GM23338 (cell line): ENCODE measurements at regions not wholly inside any gene's neighbourhood (a gene's known extent, or its start where the extent isn't known, plus 50 kb on each side); places are given as distances from the start of the nearest gene placed in this dataset.

Experiments used
- ATAC-seq: fragments of 200-7000 bp; cut with Tn5 transposase; 3 replicates; pipeline ENCODE4 v1.9.1; 2020
- DNase-seq: peaks from one replicate; pipeline ENCODE4 v3.0.0-alpha.2; 2015; ENCODE audit warnings: low spot score
- H2AFZ ChIP-seq: fragments of 200-600 bp; sonication (generic); 2 replicates; pipeline ENCODE4 v1.8.0; 2016; ENCODE audit warnings: antibody characterized with exemption, mild to moderate bottlenecking, moderate library complexity
- H3F3A ChIP-seq: fragments of 200-600 bp; sonication (generic); replicated peaks from 2 replicates; pipeline ENCODE4 v1.8.0; 2017; ENCODE audit warnings: antibody characterized with exemption, mixed run types, low read depth
- H3K27ac ChIP-seq: fragments of 200-600 bp; sonication (generic); 2 replicates; pipeline ENCODE4 v1.6.1; 2016; ENCODE audit warnings: low read depth
- H3K27me3 ChIP-seq: fragments of 200-600 bp; sonication (generic); 2 replicates; pipeline ENCODE4 v1.8.0; 2016; ENCODE audit warnings: mild to moderate bottlenecking, mixed run types, moderate library complexity; ENCODE audit not compliant: insufficient read depth
- H3K36me3 ChIP-seq: fragments of 200-600 bp; sonication (generic); 2 replicates; pipeline ENCODE4 v1.8.0; 2016; ENCODE audit warnings: mild to moderate bottlenecking; ENCODE audit not compliant: insufficient read depth
- H3K4me1 ChIP-seq: fragments of 200-600 bp; sonication (generic); 2 replicates; pipeline ENCODE4 v1.8.0; 2016; ENCODE audit warnings: mild to moderate bottlenecking, moderate library complexity; ENCODE audit not compliant: insufficient read depth
- H3K4me2 ChIP-seq: fragments of 200-600 bp; sonication (generic); 2 replicates; pipeline ENCODE4 v1.7.1; 2017; ENCODE audit warnings: mixed run types
- H3K4me3 ChIP-seq: fragments of 200-600 bp; sonication (generic); 2 replicates; pipeline ENCODE4 v1.6.1; 2016; ENCODE audit warnings: mixed run types
- H3K79me2 ChIP-seq: fragments of 200-600 bp; sonication (generic); replicated peaks from 2 replicates; pipeline ENCODE4 v1.8.0; 2017; ENCODE audit warnings: mild to moderate bottlenecking; ENCODE audit not compliant: insufficient read depth
- H3K9me2 ChIP-seq: fragments of 200-600 bp; sonication (generic); 2 replicates; pipeline ENCODE4 v1.8.0; 2017; ENCODE audit not compliant: insufficient read depth
- H4K20me1 ChIP-seq: fragments of 200-600 bp; sonication (generic); replicated peaks from 2 replicates; pipeline ENCODE4 v1.8.0; 2017; ENCODE audit warnings: mild to moderate bottlenecking; ENCODE audit not compliant: insufficient read depth
- H3K27ac Mint-ChIP-seq: 2 replicates; pipeline ENCODE4 v1.8.0; 2020; ENCODE audit warnings: inconsistent platforms, mild to moderate bottlenecking, moderate library complexity, mixed read lengths
- H3K27me3 Mint-ChIP-seq: 3 replicates; pipeline ENCODE4 v1.8.0; 2022; ENCODE audit warnings: low read depth, mild to moderate bottlenecking, moderate library complexity, mixed read lengths, inconsistent platforms; ENCODE audit not compliant: insufficient read depth, poor library complexity
- H3K36me3 Mint-ChIP-seq: 3 replicates; pipeline ENCODE4 v1.8.0; 2021; ENCODE audit warnings: low read depth, mild to moderate bottlenecking, inconsistent platforms, moderate library complexity, mixed read lengths
- H3K4me1 Mint-ChIP-seq: 3 replicates; pipeline ENCODE4 v1.8.0; 2020; ENCODE audit warnings: mild to moderate bottlenecking, inconsistent platforms, mixed read lengths
- H3K4me3 Mint-ChIP-seq: 3 replicates; pipeline ENCODE4 v1.8.0; 2021; ENCODE audit warnings: moderate library complexity, mild to moderate bottlenecking, inconsistent platforms, mixed read lengths
- H3K9me3 Mint-ChIP-seq: 3 replicates; pipeline ENCODE4 v1.8.0; 2020; ENCODE audit warnings: moderate library complexity, mild to moderate bottlenecking, inconsistent platforms, mixed read lengths
- CREB1 ChIP-seq: fragments of 250-450 bp; sonication (Bioruptor Pico); IDR thresholded peaks from 2 replicates; pipeline ENCODE4 v1.5.0; 2020; ENCODE audit warnings: low read depth, mild to moderate bottlenecking, moderate library complexity
- EZH2 ChIP-seq: fragments of 200-600 bp; sonication (generic); IDR thresholded peaks from one replicate; pipeline ENCODE4 v1.8.0; 2017; ENCODE audit warnings: antibody characterized with exemption, mild to moderate bottlenecking, low read depth; ENCODE audit not compliant: unreplicated experiment
- EZH2phosphoT487 ChIP-seq: fragments of 200-600 bp; sonication (generic); IDR thresholded peaks from one replicate; pipeline ENCODE4 v1.8.1; 2018; ENCODE audit warnings: antibody characterized with exemption; ENCODE audit not compliant: unreplicated experiment
- JUNB ChIP-seq: IDR thresholded peaks from one replicate; pipeline ENCODE4 v1.6.1; 2016; ENCODE audit warnings: antibody characterized with exemption; ENCODE audit not compliant: unreplicated experiment
- NANOG ChIP-seq: IDR thresholded peaks from 2 replicates; pipeline ENCODE4 v1.6.1; 2016; ENCODE audit warnings: antibody characterized with exemption, borderline replicate concordance
- POLR2AphosphoS5 ChIP-seq: IDR thresholded peaks from 2 replicates; pipeline ENCODE4 v1.6.1; 2016; ENCODE audit warnings: antibody characterized with exemption, low read depth
- REST ChIP-seq: IDR thresholded peaks from one replicate; pipeline ENCODE4 v1.6.1; 2018; ENCODE audit warnings: antibody characterized with exemption; ENCODE audit not compliant: unreplicated experiment
- STAT1 ChIP-seq: IDR thresholded peaks from one replicate; pipeline ENCODE4 v1.6.1; 2016; ENCODE audit warnings: antibody characterized with exemption; ENCODE audit not compliant: unreplicated experiment
- ZNF114 ChIP-seq: fragments of 250-450 bp; sonication (Bioruptor Pico); IDR thresholded peaks from 2 replicates; pipeline ENCODE4 v1.5.0; 2020; ENCODE audit warnings: mild to moderate bottlenecking, moderate library complexity
- ZNF331 ChIP-seq: fragments of 250-450 bp; sonication (Bioruptor Pico); IDR thresholded peaks from 2 replicates; pipeline ENCODE4 v1.5.0; 2020; ENCODE audit warnings: low read depth, mild to moderate bottlenecking, moderate library complexity
- TF ChIP-seq, protein P1 (sequence below): IDR thresholded peaks from 2 replicates; pipeline ENCODE4 v1.6.1; 2016; ENCODE audit warnings: antibody characterized with exemption
- TF ChIP-seq, protein P2 (sequence below): fragments of 250-450 bp; sonication (Bioruptor Pico); IDR thresholded peaks from 2 replicates; pipeline ENCODE4 v1.5.0; 2020; ENCODE audit warnings: mild to moderate bottlenecking, moderate library complexity
- TF ChIP-seq, protein P3 (sequence below), 2 experiments: fragments of 200-600 bp in 1 of 2; sonication (generic) in 1 of 2; conservative IDR thresholded peaks; 2 replicates each; pipeline versions ENCODE4 v1.5.1 to v1.6.1; 2016 to 2017; ENCODE audit warnings: antibody characterized with exemption in 2 of 2, low read depth in 2 of 2, mild to moderate bottlenecking in 2 of 2, moderate library complexity in 1 of 2

DNA sequence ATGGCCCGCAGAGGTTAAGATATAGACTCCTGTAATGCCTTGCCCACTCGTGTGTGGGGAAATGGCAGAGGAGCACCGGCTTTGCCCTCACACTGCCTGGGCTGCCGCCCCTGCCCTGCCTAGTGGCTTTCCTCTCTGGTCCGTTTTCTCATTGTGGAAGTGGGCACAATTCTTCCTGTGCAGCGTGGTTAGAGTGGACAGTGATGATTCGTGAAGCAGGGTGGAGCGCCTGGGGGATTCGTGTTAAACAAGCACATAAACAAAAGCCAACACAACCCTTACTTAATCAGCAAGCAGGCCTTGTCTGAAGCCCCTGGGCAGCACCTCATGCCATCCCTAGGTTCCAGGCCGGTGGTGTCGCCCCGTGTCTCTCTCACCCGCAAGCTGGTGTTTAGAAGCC is 269.7 kb downstream of the SEC14L1 start:
- Histone ChIP-seq H3K36me3 (no peaks in the 10 kb centered on the region), H3K27me3 (no peaks in the 10 kb centered on the region), H2AFZ (no peak overlapping the region), H3K27ac (no peak overlapping the region), H3K4me3 (no peak overlapping the region), H3K4me1 (peaks cover 10% of the 10 kb centered on the region), H3K79me2 (peaks cover 69% of the 10 kb centered on the region), H4K20me1 (no peaks in the 10 kb centered on the region; the same call in 1 of the 2 replicates), H3F3A (no peaks in the 10 kb centered on the region), H3K9me2 (no peaks in the 10 kb centered on the region), H3K4me2 (no peak overlapping the region)
- ATAC-seq (no peak), DNase-seq (no peak)
- peaks cover 8% of the 10 kb centered on the region; the same call in 2 of the 3 replicates for H3K36me3 Mint-ChIP-seq
- no peaks in the 10 kb centered on the region; the same call in 2 of the 3 replicates for H3K9me3 Mint-ChIP-seq
- no peak overlapping the region for H3K4me3 Mint-ChIP-seq
- TF ChIP-seq NANOG (no peak), JUNB (no peak), REST (no peak), STAT1 (no peak), ZNF114 (CRISPR knock-in tag) (no peak), ZNF331 (CRISPR knock-in tag) (no peak), POLR2AphosphoS5 (no peak), EZH2phosphoT487 (no peak), CREB1 (CRISPR knock-in tag) (no peak), EZH2 (no peak)
- TF ChIP-seq, protein P1, sequence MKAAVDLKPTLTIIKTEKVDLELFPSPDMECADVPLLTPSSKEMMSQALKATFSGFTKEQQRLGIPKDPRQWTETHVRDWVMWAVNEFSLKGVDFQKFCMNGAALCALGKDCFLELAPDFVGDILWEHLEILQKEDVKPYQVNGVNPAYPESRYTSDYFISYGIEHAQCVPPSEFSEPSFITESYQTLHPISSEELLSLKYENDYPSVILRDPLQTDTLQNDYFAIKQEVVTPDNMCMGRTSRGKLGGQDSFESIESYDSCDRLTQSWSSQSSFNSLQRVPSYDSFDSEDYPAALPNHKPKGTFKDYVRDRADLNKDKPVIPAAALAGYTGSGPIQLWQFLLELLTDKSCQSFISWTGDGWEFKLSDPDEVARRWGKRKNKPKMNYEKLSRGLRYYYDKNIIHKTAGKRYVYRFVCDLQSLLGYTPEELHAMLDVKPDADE: no peak
- TF ChIP-seq, protein P2, sequence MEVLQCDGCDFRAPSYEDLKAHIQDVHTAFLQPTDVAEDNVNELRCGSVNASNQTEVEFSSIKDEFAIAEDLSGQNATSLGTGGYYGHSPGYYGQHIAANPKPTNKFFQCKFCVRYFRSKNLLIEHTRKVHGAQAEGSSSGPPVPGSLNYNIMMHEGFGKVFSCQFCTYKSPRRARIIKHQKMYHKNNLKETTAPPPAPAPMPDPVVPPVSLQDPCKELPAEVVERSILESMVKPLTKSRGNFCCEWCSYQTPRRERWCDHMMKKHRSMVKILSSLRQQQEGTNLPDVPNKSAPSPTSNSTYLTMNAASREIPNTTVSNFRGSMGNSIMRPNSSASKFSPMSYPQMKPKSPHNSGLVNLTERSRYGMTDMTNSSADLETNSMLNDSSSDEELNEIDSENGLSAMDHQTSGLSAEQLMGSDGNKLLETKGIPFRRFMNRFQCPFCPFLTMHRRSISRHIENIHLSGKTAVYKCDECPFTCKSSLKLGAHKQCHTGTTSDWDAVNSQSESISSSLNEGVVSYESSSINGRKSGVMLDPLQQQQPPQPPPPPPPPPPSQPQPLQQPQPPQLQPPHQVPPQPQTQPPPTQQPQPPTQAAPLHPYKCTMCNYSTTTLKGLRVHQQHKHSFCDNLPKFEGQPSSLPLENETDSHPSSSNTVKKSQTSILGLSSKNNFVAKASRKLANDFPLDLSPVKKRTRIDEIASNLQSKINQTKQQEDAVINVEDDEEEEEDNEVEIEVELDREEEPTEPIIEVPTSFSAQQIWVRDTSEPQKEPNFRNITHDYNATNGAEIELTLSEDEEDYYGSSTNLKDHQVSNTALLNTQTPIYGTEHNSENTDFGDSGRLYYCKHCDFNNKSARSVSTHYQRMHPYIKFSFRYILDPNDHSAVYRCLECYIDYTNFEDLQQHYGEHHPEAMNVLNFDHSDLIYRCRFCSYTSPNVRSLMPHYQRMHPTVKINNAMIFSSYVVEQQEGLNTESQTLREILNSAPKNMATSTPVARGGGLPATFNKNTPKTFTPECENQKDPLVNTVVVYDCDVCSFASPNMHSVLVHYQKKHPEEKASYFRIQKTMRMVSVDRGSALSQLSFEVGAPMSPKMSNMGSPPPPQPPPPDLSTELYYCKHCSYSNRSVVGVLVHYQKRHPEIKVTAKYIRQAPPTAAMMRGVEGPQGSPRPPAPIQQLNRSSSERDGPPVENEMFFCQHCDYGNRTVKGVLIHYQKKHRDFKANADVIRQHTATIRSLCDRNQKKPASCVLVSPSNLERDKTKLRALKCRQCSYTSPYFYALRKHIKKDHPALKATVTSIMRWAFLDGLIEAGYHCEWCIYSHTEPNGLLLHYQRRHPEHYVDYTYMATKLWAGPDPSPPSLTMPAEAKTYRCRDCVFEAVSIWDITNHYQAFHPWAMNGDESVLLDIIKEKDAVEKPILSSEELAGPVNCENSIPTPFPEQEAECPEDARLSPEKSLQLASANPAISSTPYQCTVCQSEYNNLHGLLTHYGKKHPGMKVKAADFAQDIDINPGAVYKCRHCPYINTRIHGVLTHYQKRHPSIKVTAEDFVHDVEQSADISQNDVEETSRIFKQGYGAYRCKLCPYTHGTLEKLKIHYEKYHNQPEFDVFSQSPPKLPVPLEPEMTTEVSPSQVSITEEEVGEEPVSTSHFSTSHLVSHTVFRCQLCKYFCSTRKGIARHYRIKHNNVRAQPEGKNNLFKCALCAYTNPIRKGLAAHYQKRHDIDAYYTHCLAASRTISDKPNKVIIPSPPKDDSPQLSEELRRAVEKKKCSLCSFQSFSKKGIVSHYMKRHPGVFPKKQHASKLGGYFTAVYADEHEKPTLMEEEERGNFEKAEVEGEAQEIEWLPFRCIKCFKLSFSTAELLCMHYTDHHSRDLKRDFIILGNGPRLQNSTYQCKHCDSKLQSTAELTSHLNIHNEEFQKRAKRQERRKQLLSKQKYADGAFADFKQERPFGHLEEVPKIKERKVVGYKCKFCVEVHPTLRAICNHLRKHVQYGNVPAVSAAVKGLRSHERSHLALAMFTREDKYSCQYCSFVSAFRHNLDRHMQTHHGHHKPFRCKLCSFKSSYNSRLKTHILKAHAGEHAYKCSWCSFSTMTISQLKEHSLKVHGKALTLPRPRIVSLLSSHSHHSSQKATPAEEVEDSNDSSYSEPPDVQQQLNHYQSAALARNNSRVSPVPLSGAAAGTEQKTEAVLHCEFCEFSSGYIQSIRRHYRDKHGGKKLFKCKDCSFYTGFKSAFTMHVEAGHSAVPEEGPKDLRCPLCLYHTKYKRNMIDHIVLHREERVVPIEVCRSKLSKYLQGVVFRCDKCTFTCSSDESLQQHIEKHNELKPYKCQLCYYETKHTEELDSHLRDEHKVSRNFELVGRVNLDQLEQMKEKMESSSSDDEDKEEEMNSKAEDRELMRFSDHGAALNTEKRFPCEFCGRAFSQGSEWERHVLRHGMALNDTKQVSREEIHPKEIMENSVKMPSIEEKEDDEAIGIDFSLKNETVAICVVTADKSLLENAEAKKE (CRISPR knock-in tag): no peak
- TF ChIP-seq, protein P3, sequence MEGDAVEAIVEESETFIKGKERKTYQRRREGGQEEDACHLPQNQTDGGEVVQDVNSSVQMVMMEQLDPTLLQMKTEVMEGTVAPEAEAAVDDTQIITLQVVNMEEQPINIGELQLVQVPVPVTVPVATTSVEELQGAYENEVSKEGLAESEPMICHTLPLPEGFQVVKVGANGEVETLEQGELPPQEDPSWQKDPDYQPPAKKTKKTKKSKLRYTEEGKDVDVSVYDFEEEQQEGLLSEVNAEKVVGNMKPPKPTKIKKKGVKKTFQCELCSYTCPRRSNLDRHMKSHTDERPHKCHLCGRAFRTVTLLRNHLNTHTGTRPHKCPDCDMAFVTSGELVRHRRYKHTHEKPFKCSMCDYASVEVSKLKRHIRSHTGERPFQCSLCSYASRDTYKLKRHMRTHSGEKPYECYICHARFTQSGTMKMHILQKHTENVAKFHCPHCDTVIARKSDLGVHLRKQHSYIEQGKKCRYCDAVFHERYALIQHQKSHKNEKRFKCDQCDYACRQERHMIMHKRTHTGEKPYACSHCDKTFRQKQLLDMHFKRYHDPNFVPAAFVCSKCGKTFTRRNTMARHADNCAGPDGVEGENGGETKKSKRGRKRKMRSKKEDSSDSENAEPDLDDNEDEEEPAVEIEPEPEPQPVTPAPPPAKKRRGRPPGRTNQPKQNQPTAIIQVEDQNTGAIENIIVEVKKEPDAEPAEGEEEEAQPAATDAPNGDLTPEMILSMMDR (conservative IDR thresholded peaks at IDR 0.05; ENCODE audit: low read depth in 2 of 2): no peak
- H3K27me3 Mint-ChIP-seq: peaks cover 14% of the 10 kb centered on the region
- H3K27ac Mint-ChIP-seq: no peak overlapping the region
- peaks cover 34% of the 10 kb centered on the region for H3K4me1 Mint-ChIP-seq
